GM23338 (cell line): ENCODE measurements at regions not wholly inside any gene's neighbourhood (a gene's known extent, or its start where the extent isn't known, plus 50 kb on each side); places are given as distances from the start of the nearest gene placed in this dataset.
A peak's percentile ranks its signal among the peaks of the same experiment; 100 is the strongest.

ENCODE experiments used
- ATAC-seq: fragments of 200-7000 bp; cut with Tn5 transposase; 3 replicates; pipeline ENCODE4 v1.9.1; 2020
- DNase-seq: peaks from one replicate; pipeline ENCODE4 v3.0.0-alpha.2; 2015; ENCODE audit warnings: low spot score
- H2AFZ ChIP-seq: fragments of 200-600 bp; sonication (generic); 2 replicates; pipeline ENCODE4 v1.8.0; 2016; ENCODE audit warnings: antibody characterized with exemption, mild to moderate bottlenecking, moderate library complexity
- H3F3A ChIP-seq: fragments of 200-600 bp; sonication (generic); replicated peaks from 2 replicates; pipeline ENCODE4 v1.8.0; 2017; ENCODE audit warnings: antibody characterized with exemption, mixed run types, low read depth
- H3K27ac ChIP-seq: fragments of 200-600 bp; sonication (generic); 2 replicates; pipeline ENCODE4 v1.6.1; 2016; ENCODE audit warnings: low read depth
- H3K27me3 ChIP-seq: fragments of 200-600 bp; sonication (generic); 2 replicates; pipeline ENCODE4 v1.8.0; 2016; ENCODE audit warnings: mild to moderate bottlenecking, mixed run types, moderate library complexity; ENCODE audit not compliant: insufficient read depth
- H3K36me3 ChIP-seq: fragments of 200-600 bp; sonication (generic); 2 replicates; pipeline ENCODE4 v1.8.0; 2016; ENCODE audit warnings: mild to moderate bottlenecking; ENCODE audit not compliant: insufficient read depth
- H3K4me1 ChIP-seq: fragments of 200-600 bp; sonication (generic); 2 replicates; pipeline ENCODE4 v1.8.0; 2016; ENCODE audit warnings: mild to moderate bottlenecking, moderate library complexity; ENCODE audit not compliant: insufficient read depth
- H3K4me2 ChIP-seq: fragments of 200-600 bp; sonication (generic); 2 replicates; pipeline ENCODE4 v1.7.1; 2017; ENCODE audit warnings: mixed run types
- H3K4me3 ChIP-seq: fragments of 200-600 bp; sonication (generic); 2 replicates; pipeline ENCODE4 v1.6.1; 2016; ENCODE audit warnings: mixed run types
- H3K79me2 ChIP-seq: fragments of 200-600 bp; sonication (generic); replicated peaks from 2 replicates; pipeline ENCODE4 v1.8.0; 2017; ENCODE audit warnings: mild to moderate bottlenecking; ENCODE audit not compliant: insufficient read depth
- H3K9me2 ChIP-seq: fragments of 200-600 bp; sonication (generic); 2 replicates; pipeline ENCODE4 v1.8.0; 2017; ENCODE audit not compliant: insufficient read depth
- H4K20me1 ChIP-seq: fragments of 200-600 bp; sonication (generic); replicated peaks from 2 replicates; pipeline ENCODE4 v1.8.0; 2017; ENCODE audit warnings: mild to moderate bottlenecking; ENCODE audit not compliant: insufficient read depth
- H3K27ac Mint-ChIP-seq: 2 replicates; pipeline ENCODE4 v1.8.0; 2020; ENCODE audit warnings: inconsistent platforms, mild to moderate bottlenecking, moderate library complexity, mixed read lengths
- H3K27me3 Mint-ChIP-seq: 3 replicates; pipeline ENCODE4 v1.8.0; 2022; ENCODE audit warnings: low read depth, mild to moderate bottlenecking, moderate library complexity, mixed read lengths, inconsistent platforms; ENCODE audit not compliant: insufficient read depth, poor library complexity
- H3K36me3 Mint-ChIP-seq: 3 replicates; pipeline ENCODE4 v1.8.0; 2021; ENCODE audit warnings: low read depth, mild to moderate bottlenecking, inconsistent platforms, moderate library complexity, mixed read lengths
- H3K4me1 Mint-ChIP-seq: 3 replicates; pipeline ENCODE4 v1.8.0; 2020; ENCODE audit warnings: mild to moderate bottlenecking, inconsistent platforms, mixed read lengths
- H3K4me3 Mint-ChIP-seq: 3 replicates; pipeline ENCODE4 v1.8.0; 2021; ENCODE audit warnings: moderate library complexity, mild to moderate bottlenecking, inconsistent platforms, mixed read lengths
- H3K9me3 Mint-ChIP-seq: 3 replicates; pipeline ENCODE4 v1.8.0; 2020; ENCODE audit warnings: moderate library complexity, mild to moderate bottlenecking, inconsistent platforms, mixed read lengths
- CREB1 ChIP-seq: fragments of 250-450 bp; sonication (Bioruptor Pico); IDR thresholded peaks from 2 replicates; pipeline ENCODE4 v1.5.0; 2020; ENCODE audit warnings: low read depth, mild to moderate bottlenecking, moderate library complexity
- CTCF ChIP-seq, 2 experiments: fragments of 200-600 bp in 1 of 2; sonication (generic) in 1 of 2; conservative IDR thresholded peaks; 2 replicates each; pipeline versions ENCODE4 v1.5.1 to v1.6.1; 2016 to 2017; ENCODE audit warnings: antibody characterized with exemption in 2 of 2, low read depth in 2 of 2, mild to moderate bottlenecking in 2 of 2, moderate library complexity in 1 of 2
- ETS1 ChIP-seq: IDR thresholded peaks from 2 replicates; pipeline ENCODE4 v1.6.1; 2016; ENCODE audit warnings: antibody characterized with exemption
- EZH2 ChIP-seq: fragments of 200-600 bp; sonication (generic); IDR thresholded peaks from one replicate; pipeline ENCODE4 v1.8.0; 2017; ENCODE audit warnings: antibody characterized with exemption, mild to moderate bottlenecking, low read depth; ENCODE audit not compliant: unreplicated experiment
- EZH2phosphoT487 ChIP-seq: fragments of 200-600 bp; sonication (generic); IDR thresholded peaks from one replicate; pipeline ENCODE4 v1.8.1; 2018; ENCODE audit warnings: antibody characterized with exemption; ENCODE audit not compliant: unreplicated experiment
- JUNB ChIP-seq: IDR thresholded peaks from one replicate; pipeline ENCODE4 v1.6.1; 2016; ENCODE audit warnings: antibody characterized with exemption; ENCODE audit not compliant: unreplicated experiment
- POLR2AphosphoS5 ChIP-seq: IDR thresholded peaks from 2 replicates; pipeline ENCODE4 v1.6.1; 2016; ENCODE audit warnings: antibody characterized with exemption, low read depth
- STAT1 ChIP-seq: IDR thresholded peaks from one replicate; pipeline ENCODE4 v1.6.1; 2016; ENCODE audit warnings: antibody characterized with exemption; ENCODE audit not compliant: unreplicated experiment
- ZNF331 ChIP-seq: fragments of 250-450 bp; sonication (Bioruptor Pico); IDR thresholded peaks from 2 replicates; pipeline ENCODE4 v1.5.0; 2020; ENCODE audit warnings: low read depth, mild to moderate bottlenecking, moderate library complexity
- TF ChIP-seq, protein P1 (sequence below): fragments of 250-450 bp; sonication (Bioruptor Pico); IDR thresholded peaks from 2 replicates; pipeline ENCODE4 v1.5.0; 2020; ENCODE audit warnings: mild to moderate bottlenecking, moderate library complexity

GRCh38 chr2:198307093-198307492 is 502.7 kb downstream of the PLCL1 start:
- Histone ChIP-seq H3K9me2 (0 out of 2 replicates have a peak, but pooled peaks cover 6% of the 10 kb centered on the region), H3K79me2 (no peaks in the 10 kb centered on the region), H3K27me3 (no peaks in the 10 kb centered on the region), H3F3A (no peaks in the 10 kb centered on the region), H4K20me1 (no peaks in the 10 kb centered on the region), H3K27ac (no peak overlapping the region), H3K4me1 (peaks cover 7% of the 10 kb centered on the region; the same call in 1 of the 2 replicates), H3K4me3 (no peak overlapping the region), H2AFZ (peak overlapping the region; percentile 72; the same call in 1 of the 2 replicates), H3K4me2 (no peak overlapping the region), H3K36me3 (no peaks in the 10 kb centered on the region)
- peak; percentile 49 for ATAC-seq
- H3K9me3 Mint-ChIP-seq: peaks cover 3% of the 10 kb centered on the region; the same call in 2 of the 3 replicates
- H3K4me3 Mint-ChIP-seq: no peak overlapping the region
- peak; percentile 11 for DNase-seq
- peaks cover 3% of the 10 kb centered on the region for H3K27me3 Mint-ChIP-seq
- H3K4me1 Mint-ChIP-seq: peaks cover 13% of the 10 kb centered on the region
- no peak overlapping the region for H3K27ac Mint-ChIP-seq
- H3K36me3 Mint-ChIP-seq: peaks cover 2% of the 10 kb centered on the region; the same call in 2 of the 3 replicates
- TF ChIP-seq EZH2 (no peak), ETS1 (no peak), POLR2AphosphoS5 (no peak)
- TF ChIP-seq, protein P1, sequence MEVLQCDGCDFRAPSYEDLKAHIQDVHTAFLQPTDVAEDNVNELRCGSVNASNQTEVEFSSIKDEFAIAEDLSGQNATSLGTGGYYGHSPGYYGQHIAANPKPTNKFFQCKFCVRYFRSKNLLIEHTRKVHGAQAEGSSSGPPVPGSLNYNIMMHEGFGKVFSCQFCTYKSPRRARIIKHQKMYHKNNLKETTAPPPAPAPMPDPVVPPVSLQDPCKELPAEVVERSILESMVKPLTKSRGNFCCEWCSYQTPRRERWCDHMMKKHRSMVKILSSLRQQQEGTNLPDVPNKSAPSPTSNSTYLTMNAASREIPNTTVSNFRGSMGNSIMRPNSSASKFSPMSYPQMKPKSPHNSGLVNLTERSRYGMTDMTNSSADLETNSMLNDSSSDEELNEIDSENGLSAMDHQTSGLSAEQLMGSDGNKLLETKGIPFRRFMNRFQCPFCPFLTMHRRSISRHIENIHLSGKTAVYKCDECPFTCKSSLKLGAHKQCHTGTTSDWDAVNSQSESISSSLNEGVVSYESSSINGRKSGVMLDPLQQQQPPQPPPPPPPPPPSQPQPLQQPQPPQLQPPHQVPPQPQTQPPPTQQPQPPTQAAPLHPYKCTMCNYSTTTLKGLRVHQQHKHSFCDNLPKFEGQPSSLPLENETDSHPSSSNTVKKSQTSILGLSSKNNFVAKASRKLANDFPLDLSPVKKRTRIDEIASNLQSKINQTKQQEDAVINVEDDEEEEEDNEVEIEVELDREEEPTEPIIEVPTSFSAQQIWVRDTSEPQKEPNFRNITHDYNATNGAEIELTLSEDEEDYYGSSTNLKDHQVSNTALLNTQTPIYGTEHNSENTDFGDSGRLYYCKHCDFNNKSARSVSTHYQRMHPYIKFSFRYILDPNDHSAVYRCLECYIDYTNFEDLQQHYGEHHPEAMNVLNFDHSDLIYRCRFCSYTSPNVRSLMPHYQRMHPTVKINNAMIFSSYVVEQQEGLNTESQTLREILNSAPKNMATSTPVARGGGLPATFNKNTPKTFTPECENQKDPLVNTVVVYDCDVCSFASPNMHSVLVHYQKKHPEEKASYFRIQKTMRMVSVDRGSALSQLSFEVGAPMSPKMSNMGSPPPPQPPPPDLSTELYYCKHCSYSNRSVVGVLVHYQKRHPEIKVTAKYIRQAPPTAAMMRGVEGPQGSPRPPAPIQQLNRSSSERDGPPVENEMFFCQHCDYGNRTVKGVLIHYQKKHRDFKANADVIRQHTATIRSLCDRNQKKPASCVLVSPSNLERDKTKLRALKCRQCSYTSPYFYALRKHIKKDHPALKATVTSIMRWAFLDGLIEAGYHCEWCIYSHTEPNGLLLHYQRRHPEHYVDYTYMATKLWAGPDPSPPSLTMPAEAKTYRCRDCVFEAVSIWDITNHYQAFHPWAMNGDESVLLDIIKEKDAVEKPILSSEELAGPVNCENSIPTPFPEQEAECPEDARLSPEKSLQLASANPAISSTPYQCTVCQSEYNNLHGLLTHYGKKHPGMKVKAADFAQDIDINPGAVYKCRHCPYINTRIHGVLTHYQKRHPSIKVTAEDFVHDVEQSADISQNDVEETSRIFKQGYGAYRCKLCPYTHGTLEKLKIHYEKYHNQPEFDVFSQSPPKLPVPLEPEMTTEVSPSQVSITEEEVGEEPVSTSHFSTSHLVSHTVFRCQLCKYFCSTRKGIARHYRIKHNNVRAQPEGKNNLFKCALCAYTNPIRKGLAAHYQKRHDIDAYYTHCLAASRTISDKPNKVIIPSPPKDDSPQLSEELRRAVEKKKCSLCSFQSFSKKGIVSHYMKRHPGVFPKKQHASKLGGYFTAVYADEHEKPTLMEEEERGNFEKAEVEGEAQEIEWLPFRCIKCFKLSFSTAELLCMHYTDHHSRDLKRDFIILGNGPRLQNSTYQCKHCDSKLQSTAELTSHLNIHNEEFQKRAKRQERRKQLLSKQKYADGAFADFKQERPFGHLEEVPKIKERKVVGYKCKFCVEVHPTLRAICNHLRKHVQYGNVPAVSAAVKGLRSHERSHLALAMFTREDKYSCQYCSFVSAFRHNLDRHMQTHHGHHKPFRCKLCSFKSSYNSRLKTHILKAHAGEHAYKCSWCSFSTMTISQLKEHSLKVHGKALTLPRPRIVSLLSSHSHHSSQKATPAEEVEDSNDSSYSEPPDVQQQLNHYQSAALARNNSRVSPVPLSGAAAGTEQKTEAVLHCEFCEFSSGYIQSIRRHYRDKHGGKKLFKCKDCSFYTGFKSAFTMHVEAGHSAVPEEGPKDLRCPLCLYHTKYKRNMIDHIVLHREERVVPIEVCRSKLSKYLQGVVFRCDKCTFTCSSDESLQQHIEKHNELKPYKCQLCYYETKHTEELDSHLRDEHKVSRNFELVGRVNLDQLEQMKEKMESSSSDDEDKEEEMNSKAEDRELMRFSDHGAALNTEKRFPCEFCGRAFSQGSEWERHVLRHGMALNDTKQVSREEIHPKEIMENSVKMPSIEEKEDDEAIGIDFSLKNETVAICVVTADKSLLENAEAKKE (CRISPR knock-in tag): peak; percentile 44; the same call in 1 of the 2 replicates

DNA sequence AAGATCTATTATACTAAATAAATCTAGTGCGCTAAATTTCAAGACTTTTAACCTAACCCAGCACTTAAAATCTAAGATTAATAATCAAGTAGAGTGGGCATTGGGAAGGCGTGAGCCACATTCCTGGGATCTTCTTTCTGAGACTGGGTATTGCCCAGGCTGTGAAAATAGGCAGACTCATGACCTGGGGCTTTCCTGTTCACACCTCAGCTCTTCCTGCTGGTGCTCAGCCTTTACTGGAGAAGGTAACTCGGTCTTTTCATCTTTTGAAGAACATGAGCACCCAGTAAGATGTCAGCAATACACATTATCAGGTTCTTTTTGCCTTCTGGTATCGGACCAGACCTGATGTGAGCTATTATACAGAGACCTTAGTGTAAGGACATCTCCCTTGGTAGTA is 500.5 kb downstream of the PLCL1 start:
- Histone ChIP-seq H2AFZ (no peak overlapping the region), H3K9me2 (0 out of 2 replicates have a peak, but pooled peaks cover 6% of the 10 kb centered on the region), H3K27ac (no peak overlapping the region), H3K27me3 (no peaks in the 10 kb centered on the region), H3K36me3 (no peaks in the 10 kb centered on the region), H3K79me2 (no peaks in the 10 kb centered on the region), H4K20me1 (no peaks in the 10 kb centered on the region), H3K4me3 (no peak overlapping the region), H3F3A (no peaks in the 10 kb centered on the region), H3K4me1 (peaks cover 7% of the 10 kb centered on the region; the same call in 1 of the 2 replicates), H3K4me2 (no peak overlapping the region)
- H3K36me3 Mint-ChIP-seq: no peaks in the 10 kb centered on the region; the same call in 2 of the 3 replicates
- DNase-seq (no peak), ATAC-seq (no peak)
- peaks cover 13% of the 10 kb centered on the region for H3K4me1 Mint-ChIP-seq
- peaks cover 3% of the 10 kb centered on the region for H3K27me3 Mint-ChIP-seq
- no peak overlapping the region for H3K4me3 Mint-ChIP-seq
- no peak overlapping the region for H3K27ac Mint-ChIP-seq
- H3K9me3 Mint-ChIP-seq: no peaks in the 10 kb centered on the region; the same call in 2 of the 3 replicates
- TF ChIP-seq EZH2phosphoT487 (no peak), EZH2 (no peak), CTCF (conservative IDR thresholded peaks at IDR 0.05; ENCODE audit: low read depth in 2 of 2) (no peak), JUNB (no peak), CREB1 (CRISPR knock-in tag) (no peak), STAT1 (no peak), ZNF331 (CRISPR knock-in tag) (no peak)
